SK-N-SH (cell line): ENCODE measurements at regions not wholly inside any gene's neighbourhood (a gene's known extent, or its start where the extent isn't known, plus 50 kb on each side); places are given as distances from the start of the nearest gene placed in this dataset.

Source experiments
- CTCF ChIA-PET: fragments of 300-600, 350-600 bp; formaldehyde crosslinking; extraction: SDS; loops from one replicate; lab custom pipeline; 2021; lab: Yijun Ruan, JAX
- POLR2A ChIA-PET: fragments of 350-600 bp; sonication (Branson Sonifier 250); formaldehyde crosslinking; extraction: SDS; loops from one replicate; lab custom pipeline; 2020; ENCODE audit warnings: antibody characterized with exemption, inconsistent platforms; lab: Yijun Ruan, JAX
- DNase-seq: peaks from one replicate; pipeline ENCODE4 v3.0.0; 2012
- H2AFZ ChIP-seq: fragments of 200-600 bp; sonication (generic); 2 replicates; pipeline ENCODE4 v1.8.1; 2016; ENCODE audit warnings: antibody characterized with exemption, mild to moderate bottlenecking, low read depth
- H3F3A ChIP-seq: fragments of 200-600 bp; sonication (generic); replicated peaks from 2 replicates; pipeline ENCODE3; 2016; ENCODE audit warnings: antibody characterized with exemption, mild to moderate bottlenecking; ENCODE audit not compliant: insufficient read depth
- H3K27ac ChIP-seq, 2 experiments: fragments of 200-500 bp in 1 of 2; fragments of 200-600 bp in 1 of 2; sonication (Bioruptor generic) in 1 of 2; sonication (generic), shearing (Covaris generic) in 1 of 2; 2 replicates each; pipeline versions ENCODE4 v1.5.1 to v1.6.1; 2014 to 2016; ENCODE audit warnings: low read depth in 2 of 2, inconsistent platforms in 1 of 2, low read length in 1 of 2, mild to moderate bottlenecking in 1 of 2, mixed read lengths in 1 of 2
- H3K27me3 ChIP-seq: fragments of 200-600 bp; sonication (generic), shearing (Covaris generic); 2 replicates; pipeline ENCODE4 v1.6.1; 2016; ENCODE audit warnings: mixed run types; ENCODE audit not compliant: insufficient read depth
- H3K36me3 ChIP-seq, 2 experiments: fragments of 200-500 bp in 1 of 2; fragments of 200-600 bp in 1 of 2; sonication (Bioruptor generic) in 1 of 2; sonication (generic) in 1 of 2; replicated peaks in 1 of 2; 2 replicates each; pipeline versions ENCODE3 to v1.5.1; 2014 to 2016; ENCODE audit warnings: low read length in 1 of 2, mild to moderate bottlenecking in 1 of 2; ENCODE audit not compliant: insufficient read depth in 2 of 2, control insufficient read depth in 1 of 2
- H3K4me1 ChIP-seq, 2 experiments: fragments of 200-500 bp in 1 of 2; fragments of 200-600 bp in 1 of 2; sonication (Bioruptor generic) in 1 of 2; sonication (generic), shearing (Covaris generic) in 1 of 2; 2 replicates each; pipeline versions ENCODE4 v1.5.1 to v1.6.1; 2014 to 2016; ENCODE audit warnings: low read depth in 1 of 2, low read length in 1 of 2, mixed run types in 1 of 2; ENCODE audit not compliant: insufficient read depth in 2 of 2, control insufficient read depth in 1 of 2
- H3K4me2 ChIP-seq: fragments of 200-600 bp; sonication (generic), shearing (Covaris generic); 2 replicates; pipeline ENCODE4 v1.6.1; 2017; ENCODE audit warnings: mixed run types
- H3K4me3 ChIP-seq, 2 experiments: fragments of 200-500 bp in 1 of 2; fragments of 200-600 bp in 1 of 2; sonication (Bioruptor generic) in 1 of 2; sonication (generic), shearing (Covaris generic) in 1 of 2; 2 replicates each; pipeline versions ENCODE4 v1.5.1 to v1.8.1; 2014 to 2016; ENCODE audit warnings: low read depth in 2 of 2, inconsistent platforms in 1 of 2, low read length in 1 of 2, mild to moderate bottlenecking in 1 of 2, mixed read lengths in 1 of 2, moderate library complexity in 1 of 2
- H3K79me2 ChIP-seq: fragments of 200-600 bp; sonication (generic); 2 replicates; pipeline ENCODE4 v1.8.1; 2017; ENCODE audit warnings: mild to moderate bottlenecking; ENCODE audit not compliant: insufficient read depth
- H3K9ac ChIP-seq: fragments of 200-600 bp; sonication (generic); 2 replicates; pipeline ENCODE4 v1.6.1; 2017; ENCODE audit warnings: mixed run types
- H3K9me2 ChIP-seq: fragments of 200-600 bp; sonication (generic); 2 replicates; pipeline ENCODE4 v1.6.1; 2017; ENCODE audit warnings: mixed run types
- H3K9me3 ChIP-seq: fragments of 200-600 bp; sonication (generic); 2 replicates; pipeline ENCODE4 v1.6.1; 2017; ENCODE audit warnings: mixed run types, mild to moderate bottlenecking, moderate library complexity
- H4K20me1 ChIP-seq: fragments of 200-600 bp; sonication (generic); 2 replicates; pipeline ENCODE4 v1.6.1; 2017; ENCODE audit warnings: mild to moderate bottlenecking, mixed run types; ENCODE audit not compliant: insufficient read depth
- CHD2 ChIP-seq: fragments of 150-350 bp; IDR thresholded peaks from 2 replicates; pipeline ENCODE4 v1.6.1; 2018; ENCODE audit warnings: low read length; ENCODE audit not compliant: partially characterized antibody
- CTCF ChIP-seq: fragments of 200-600 bp; sonication (generic); IDR thresholded peaks from 2 replicates; pipeline ENCODE4 v1.6.1; 2017; ENCODE audit warnings: antibody characterized with exemption, mild to moderate bottlenecking, moderate library complexity
- ELF1 ChIP-seq: IDR thresholded peaks from 2 replicates; pipeline ENCODE4 v1.4.0; 2012
- EZH2phosphoT487 ChIP-seq: fragments of 200-600 bp; sonication (generic); IDR thresholded peaks from 2 replicates; pipeline ENCODE4 v1.6.1; 2017; ENCODE audit warnings: low read depth, mixed run types, mild to moderate bottlenecking, antibody characterized with exemption, moderate library complexity, borderline replicate concordance
- FOXJ3 ChIP-seq: sonication (generic); formaldehyde crosslinking; IDR thresholded peaks from 2 replicates; pipeline ENCODE4 v1.5.1; 2020; ENCODE audit warnings: mild to moderate bottlenecking, missing genetic modification reagents
- FOXM1 ChIP-seq: IDR thresholded peaks from 2 replicates; pipeline ENCODE4 v1.4.0; 2012; ENCODE audit warnings: low read depth, mild to moderate bottlenecking
- GATA2 ChIP-seq: sonication (generic); formaldehyde crosslinking; IDR thresholded peaks from 2 replicates; pipeline ENCODE4 v1.5.0; 2020; ENCODE audit warnings: mild to moderate bottlenecking, missing genetic modification reagents
- JUND ChIP-seq: IDR thresholded peaks from 2 replicates; pipeline ENCODE4 v1.4.0; 2012
- NFIC ChIP-seq: IDR thresholded peaks from 2 replicates; pipeline ENCODE4 v1.4.0; 2012; ENCODE audit warnings: borderline replicate concordance
- POLR2AphosphoS5 ChIP-seq: IDR thresholded peaks from 2 replicates; pipeline ENCODE4 v1.6.1; 2012; ENCODE audit warnings: low read depth, low read length
- RCOR1 ChIP-seq: fragments of 150-350 bp; IDR thresholded peaks from 2 replicates; pipeline ENCODE4 v1.6.1; 2017; ENCODE audit warnings: antibody characterized with exemption, low read length
- REST ChIP-seq: IDR thresholded peaks from 2 replicates; pipeline ENCODE4 v1.6.1; 2012; ENCODE audit warnings: mild to moderate bottlenecking, low read depth, low read length, moderate library complexity
- RFX5 ChIP-seq: IDR thresholded peaks from 2 replicates; pipeline ENCODE4 v1.6.1; 2012; ENCODE audit warnings: mild to moderate bottlenecking, improper control_type of control experiment, low read length
- RXRA ChIP-seq: IDR thresholded peaks from 2 replicates; pipeline ENCODE4 v1.4.0; 2012; ENCODE audit warnings: low read depth, mild to moderate bottlenecking, borderline replicate concordance
- SIN3A ChIP-seq: IDR thresholded peaks from 2 replicates; pipeline ENCODE4 v1.6.1; 2012; ENCODE audit warnings: low read depth, mild to moderate bottlenecking, low read length, moderate library complexity, borderline replicate concordance
- TAF1 ChIP-seq: IDR thresholded peaks from 2 replicates; pipeline ENCODE4 v1.6.1; 2012; ENCODE audit warnings: low read depth, mild to moderate bottlenecking, low read length, moderate library complexity, borderline replicate concordance
- TCF12 ChIP-seq: IDR thresholded peaks from 2 replicates; pipeline ENCODE4 v1.4.0; 2012
- TEAD4 ChIP-seq: IDR thresholded peaks from 2 replicates; pipeline ENCODE4 v1.4.0; 2012; ENCODE audit warnings: mild to moderate bottlenecking, borderline replicate concordance; ENCODE audit not compliant: insufficient read depth
- USF1 ChIP-seq: IDR thresholded peaks from 2 replicates; pipeline ENCODE4 v1.4.0; 2012; ENCODE audit warnings: low read depth, borderline replicate concordance
- YY1 ChIP-seq: IDR thresholded peaks from 2 replicates; pipeline ENCODE4 v1.4.0; 2012; ENCODE audit warnings: low read depth, mild to moderate bottlenecking
- ZBTB33 ChIP-seq: IDR thresholded peaks from 2 replicates; pipeline ENCODE4 v1.4.0; 2012; ENCODE audit warnings: low read depth, borderline replicate concordance
- WGBS: methylation state at CpG from one replicate; pipeline ENCODE4 v1.1.6; 2017; ENCODE audit warnings: low lambda C conversion rate; 5-methylcytosine and 5-hydroxymethylcytosine counted together
- TF ChIP-seq, protein P1 (sequence below): IDR thresholded peaks from 2 replicates; pipeline ENCODE4; 2012

DNA sequence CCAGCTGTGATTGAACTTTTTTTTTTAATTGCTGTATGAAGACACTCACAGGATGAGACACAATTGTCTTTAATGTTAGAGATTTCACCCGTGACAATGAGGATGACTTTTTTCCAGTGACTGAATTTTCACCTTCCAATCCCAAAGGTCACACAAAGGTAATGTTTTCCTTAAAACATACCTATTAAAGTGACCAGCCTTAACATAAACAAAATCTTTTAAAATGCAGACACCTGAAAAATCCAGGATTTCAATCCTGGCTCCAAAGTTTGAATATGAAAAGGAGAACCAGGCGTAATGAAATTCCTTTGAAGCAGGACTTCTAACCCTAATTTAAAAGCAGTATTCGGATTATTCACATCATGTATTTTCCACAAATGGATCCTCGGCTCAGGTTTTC is 647.7 kb downstream of the GATA3 start:
- no peak overlapping the region for H3K4me3 ChIP-seq
- POLR2A ChIA-PET, result no interaction called here
- CTCF ChIA-PET, result no interaction called here
- H4K20me1 ChIP-seq, result no peaks in the 10 kb centered on the region
- no peak overlapping the region for H3K27ac ChIP-seq
- no peak overlapping the region for H3K4me2 ChIP-seq
- H2AFZ ChIP-seq, result no peak overlapping the region
- H3K27me3 ChIP-seq, result no peaks in the 10 kb centered on the region
- H3K79me2 ChIP-seq, result no peaks in the 10 kb centered on the region
- TF ChIP-seq CTCF (no peak), RCOR1 (no peak), YY1 (no peak), NFIC (no peak), POLR2AphosphoS5 (no peak)
- TF ChIP-seq, all 33 proteins: peak for 0
- Histone ChIP-seq H3K9ac (no peak overlapping the region), H3K9me3 (no peaks in the 10 kb centered on the region), H3K4me1 (no peaks in the 10 kb centered on the region), H3K36me3 (no peaks in the 10 kb centered on the region), H3F3A (no peaks in the 10 kb centered on the region), H3K9me2 (no peaks in the 10 kb centered on the region)
- 34% methylated on average over 4 of the region's 4 CpGs for WGBS
- no peak for DNase-seq

GRCh38 chr10:8705415-8705814 is 650.9 kb downstream of the GATA3 start:
- WGBS, result 32% methylated on average over 3 of the region's 3 CpGs
- POLR2A ChIA-PET, result no interaction called here
- CTCF ChIA-PET, result no interaction called here
- TF ChIP-seq TEAD4 (no peak), RFX5 (no peak), JUND (no peak), EZH2phosphoT487 (no peak), SIN3A (no peak), FOXM1 (no peak), TAF1 (no peak), TCF12 (no peak), REST (no peak), CHD2 (no peak), RXRA (no peak), FOXJ3 (no peak), ELF1 (no peak), USF1 (no peak), ZBTB33 (no peak), GATA2 (CRISPR knock-in tag) (no peak)
- TF ChIP-seq, protein P1, sequence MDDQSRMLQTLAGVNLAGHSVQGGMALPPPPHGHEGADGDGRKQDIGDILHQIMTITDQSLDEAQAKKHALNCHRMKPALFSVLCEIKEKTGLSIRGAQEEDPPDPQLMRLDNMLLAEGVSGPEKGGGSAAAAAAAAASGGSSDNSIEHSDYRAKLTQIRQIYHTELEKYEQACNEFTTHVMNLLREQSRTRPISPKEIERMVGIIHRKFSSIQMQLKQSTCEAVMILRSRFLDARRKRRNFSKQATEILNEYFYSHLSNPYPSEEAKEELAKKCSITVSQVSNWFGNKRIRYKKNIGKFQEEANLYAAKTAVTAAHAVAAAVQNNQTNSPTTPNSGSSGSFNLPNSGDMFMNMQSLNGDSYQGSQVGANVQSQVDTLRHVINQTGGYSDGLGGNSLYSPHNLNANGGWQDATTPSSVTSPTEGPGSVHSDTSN, result no peak

More at GRCh38 chr10:8705415-8705814, 650.9 kb downstream of the GATA3 start:
- Histone ChIP-seq H4K20me1 (no peaks in the 10 kb centered on the region), H3K79me2 (no peaks in the 10 kb centered on the region), H3K36me3 (no peaks in the 10 kb centered on the region), H3K4me2 (no peak overlapping the region), H3K9me2 (no peaks in the 10 kb centered on the region), H3K4me1 (no peaks in the 10 kb centered on the region), H3K4me3 (no peak overlapping the region), H3K27me3 (no peaks in the 10 kb centered on the region), H3K27ac (no peak overlapping the region), H3K9me3 (no peaks in the 10 kb centered on the region), H3K9ac (no peak overlapping the region), H3F3A (no peaks in the 10 kb centered on the region), H2AFZ (no peak overlapping the region)
- no peak for DNase-seq
